Astrocyte (in vitro differentiated cells and primary cell): ENCODE measurements at regions not wholly inside any gene's neighbourhood (a gene's known extent, or its start where the extent isn't known, plus 50 kb on each side); places are given as distances from the start of the nearest gene placed in this dataset.

ENCODE experiments used
- CTCF ChIP-seq: IDR thresholded peaks from 2 replicates; pipeline ENCODE4 v1.5.1; 2011; ENCODE audit warnings: low read depth, mild to moderate bottlenecking, inconsistent platforms, low read length, moderate library complexity; ENCODE audit not compliant: insufficient read depth
- EZH2 ChIP-seq: IDR thresholded peaks from 2 replicates; pipeline ENCODE4 v1.6.1; 2012; ENCODE audit warnings: mild to moderate bottlenecking, low read length, inconsistent platforms; ENCODE audit not compliant: insufficient read depth

GRCh38 chr6:167589615-167589940 lies 237.1 kb upstream of the AFDN start:
- no peak for TF ChIP-seq CTCF
- no peak for TF ChIP-seq EZH2
